Adrenal gland (tissue), 5 donors: ENCODE measurements at regions not wholly inside any gene's neighbourhood (a gene's known extent, or its start where the extent isn't known, plus 50 kb on each side); places are given as distances from the start of the nearest gene placed in this dataset.

Experiments used
- POLR2A ChIP-seq, 2 donors: fragments of 450-650 bp; IDR thresholded peaks; one replicate each; pipeline ENCODE4 v1.6.1; 2017; ENCODE audit warnings: antibody characterized with exemption in 2 of 2, mild to moderate bottlenecking in 2 of 2, moderate library complexity in 1 of 2
- TF ChIP-seq, protein P1 (sequence below), 6 experiments: fragments of 450-650 bp in 4 of 6; fragments of 200-600 bp in 2 of 6; sonication (generic) in 1 of 6; IDR thresholded peaks; 1 replicate in 5 of 6; 2 replicates in 1 of 6; pipeline versions ENCODE4 v1.5.1 to v1.8.0; 2016 to 2021; ENCODE audit warnings: antibody characterized with exemption in 6 of 6, mild to moderate bottlenecking in 2 of 6, moderate library complexity in 1 of 6
- donor health status: DM: no; HTN: no; CAD: no.

GRCh38 chr7:42805601-42806000, 106.3 kb downstream of the C7orf25 start:
- TF ChIP-seq, protein P1, sequence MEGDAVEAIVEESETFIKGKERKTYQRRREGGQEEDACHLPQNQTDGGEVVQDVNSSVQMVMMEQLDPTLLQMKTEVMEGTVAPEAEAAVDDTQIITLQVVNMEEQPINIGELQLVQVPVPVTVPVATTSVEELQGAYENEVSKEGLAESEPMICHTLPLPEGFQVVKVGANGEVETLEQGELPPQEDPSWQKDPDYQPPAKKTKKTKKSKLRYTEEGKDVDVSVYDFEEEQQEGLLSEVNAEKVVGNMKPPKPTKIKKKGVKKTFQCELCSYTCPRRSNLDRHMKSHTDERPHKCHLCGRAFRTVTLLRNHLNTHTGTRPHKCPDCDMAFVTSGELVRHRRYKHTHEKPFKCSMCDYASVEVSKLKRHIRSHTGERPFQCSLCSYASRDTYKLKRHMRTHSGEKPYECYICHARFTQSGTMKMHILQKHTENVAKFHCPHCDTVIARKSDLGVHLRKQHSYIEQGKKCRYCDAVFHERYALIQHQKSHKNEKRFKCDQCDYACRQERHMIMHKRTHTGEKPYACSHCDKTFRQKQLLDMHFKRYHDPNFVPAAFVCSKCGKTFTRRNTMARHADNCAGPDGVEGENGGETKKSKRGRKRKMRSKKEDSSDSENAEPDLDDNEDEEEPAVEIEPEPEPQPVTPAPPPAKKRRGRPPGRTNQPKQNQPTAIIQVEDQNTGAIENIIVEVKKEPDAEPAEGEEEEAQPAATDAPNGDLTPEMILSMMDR (IDR thresholded peaks at IDR 0.05) = no peak
- TF ChIP-seq POLR2A (IDR thresholded peaks at IDR 0.05) = no peak
